HS-27A (cell line): ENCODE measurements at regions not wholly inside any gene's neighbourhood (a gene's known extent, or its start where the extent isn't known, plus 50 kb on each side); places are given as distances from the start of the nearest gene placed in this dataset.

Experiments
- DNase-seq: peaks from one replicate; pipeline ENCODE4 v3.0.0-alpha.2; 2012; ENCODE audit warnings: low read depth, missing footprints

GRCh38 chr18:74023220-74023619 is 124.4 kb downstream of the FBXO15 start:
- DNase-seq = no peak

- DNase-seq = no peak
Measured at GRCh38 chr18:74019864-74020263, 127.8 kb downstream of the FBXO15 start.

GRCh38 chr18:74013955-74014354 is 133.7 kb downstream of the FBXO15 start:
- DNase-seq = no peak

GRCh38 chr18:74012954-74013630 is 134.5 kb downstream of the FBXO15 start:
- no peak for DNase-seq

GRCh38 chr18:74006143-74006542 is 141.5 kb downstream of the FBXO15 start:
- DNase-seq = no peak

DNA sequence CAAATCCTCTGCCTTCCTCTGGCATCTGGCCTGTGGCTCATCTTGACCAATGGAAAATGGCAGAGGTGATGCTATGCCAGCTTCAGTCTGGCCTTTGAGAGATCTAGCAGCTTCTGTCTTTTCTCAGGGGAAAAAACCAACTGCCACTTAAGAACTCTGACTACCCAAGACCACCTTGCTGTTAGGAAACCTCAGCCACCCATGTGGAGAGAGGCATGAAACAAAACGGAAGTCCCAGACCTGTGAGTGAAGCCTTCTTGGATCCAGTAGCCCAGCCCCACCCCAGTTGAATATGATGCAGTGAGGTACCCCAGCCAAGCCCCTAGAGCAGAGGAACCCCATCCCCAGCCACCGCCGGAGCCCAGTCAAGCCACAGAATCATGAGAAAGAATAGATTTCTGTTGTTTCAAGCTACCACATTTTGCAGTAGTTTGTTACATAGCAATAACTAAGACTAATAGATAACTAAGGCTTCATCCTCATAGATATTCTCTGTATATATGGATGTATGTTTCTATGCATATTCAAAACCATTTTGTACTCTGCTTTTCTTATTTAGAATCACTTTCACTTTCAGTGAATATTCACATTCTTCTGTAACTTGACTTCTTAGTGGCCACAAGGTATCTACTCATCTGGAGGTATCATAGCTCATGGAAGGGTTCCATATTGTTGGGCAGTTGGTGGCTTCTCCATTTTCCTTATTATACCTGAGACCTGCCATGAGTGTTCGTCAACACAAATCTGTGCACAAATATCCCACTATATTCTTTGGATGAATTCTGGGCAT is 142.1 kb downstream of the FBXO15 start:
- DNase-seq = no peak

DNA sequence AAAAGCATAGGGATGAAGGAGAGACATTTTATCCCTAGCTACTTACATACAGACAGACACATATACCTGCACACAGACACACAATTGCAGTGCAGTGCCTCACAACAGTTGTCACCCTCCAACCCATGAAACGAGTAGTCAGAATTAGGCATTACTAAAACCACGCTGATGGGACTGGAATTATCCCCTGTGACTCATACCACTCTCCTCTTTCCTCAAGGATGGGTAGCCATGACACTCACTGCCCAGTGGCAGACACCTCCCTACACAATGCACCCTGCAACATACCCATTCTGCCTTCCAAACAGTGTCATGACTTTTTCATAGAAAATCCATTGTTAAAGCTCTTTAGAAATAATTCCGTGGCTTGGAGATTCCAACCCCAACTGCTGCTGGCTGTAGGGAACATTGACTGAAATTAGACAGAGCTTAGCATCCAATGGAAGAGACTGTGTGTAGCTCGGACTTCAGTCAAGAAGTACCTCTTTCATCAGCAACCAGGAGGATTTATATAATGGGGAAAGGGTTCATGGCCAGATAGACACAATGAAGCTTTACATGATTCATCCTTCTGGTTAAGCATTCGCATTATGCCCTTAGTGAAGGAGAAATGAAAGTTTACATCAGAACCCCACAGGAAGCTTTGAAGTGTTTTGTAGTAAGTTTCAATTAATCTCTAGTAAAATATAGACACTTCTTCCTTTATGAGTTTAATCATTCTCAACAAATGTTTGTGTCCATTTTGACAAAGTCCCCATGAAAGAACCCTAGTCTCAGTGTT is 155.2 kb downstream of the FBXO15 start:
- no peak for DNase-seq

DNA sequence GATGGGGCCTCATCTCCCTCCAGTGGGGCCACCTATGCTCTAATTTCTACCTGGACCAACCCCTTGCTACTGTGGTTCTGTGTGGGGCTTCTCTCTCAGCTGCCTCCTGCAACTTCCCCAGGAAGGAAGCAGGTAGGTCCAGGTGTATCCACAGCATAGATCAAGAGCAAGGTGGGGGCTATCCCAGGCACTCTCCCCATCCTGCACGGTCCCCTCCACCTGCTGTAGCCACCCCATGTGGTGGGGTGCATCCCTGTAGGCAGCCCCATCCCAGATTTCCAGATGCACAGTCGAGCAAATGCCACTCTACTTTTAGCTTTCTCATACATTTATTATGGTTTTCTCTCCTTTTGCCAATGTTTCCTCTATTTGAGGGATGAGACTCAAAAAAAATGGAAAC is 156.1 kb downstream of the FBXO15 start:
- no peak for DNase-seq

DNA sequence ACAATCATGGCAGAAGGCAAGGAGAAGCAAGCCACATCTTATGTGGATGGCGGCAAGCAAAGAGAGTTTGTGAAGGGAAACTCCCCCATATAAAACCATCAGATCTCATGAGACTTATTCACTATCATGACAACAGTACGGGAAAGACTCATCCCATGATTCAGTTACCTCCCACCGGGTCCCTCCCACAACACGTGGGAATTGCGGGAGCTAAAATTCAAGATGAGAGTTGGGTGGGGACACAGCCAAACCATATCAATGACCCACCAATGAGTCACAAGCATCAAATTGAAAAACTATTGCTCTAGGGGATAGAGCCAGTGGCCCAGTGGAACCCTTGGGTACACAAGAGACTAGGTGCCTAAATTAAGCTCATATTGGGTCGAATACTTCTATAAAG is 157.4 kb downstream of the FBXO15 start:
- DNase-seq = no peak

- DNase-seq = no peak
Measured at GRCh38 chr18:73987247-73987980, 160.2 kb downstream of the FBXO15 start.

GRCh38 chr18:73986711-73987110 is 160.9 kb downstream of the FBXO15 start:
- no peak for DNase-seq

DNA sequence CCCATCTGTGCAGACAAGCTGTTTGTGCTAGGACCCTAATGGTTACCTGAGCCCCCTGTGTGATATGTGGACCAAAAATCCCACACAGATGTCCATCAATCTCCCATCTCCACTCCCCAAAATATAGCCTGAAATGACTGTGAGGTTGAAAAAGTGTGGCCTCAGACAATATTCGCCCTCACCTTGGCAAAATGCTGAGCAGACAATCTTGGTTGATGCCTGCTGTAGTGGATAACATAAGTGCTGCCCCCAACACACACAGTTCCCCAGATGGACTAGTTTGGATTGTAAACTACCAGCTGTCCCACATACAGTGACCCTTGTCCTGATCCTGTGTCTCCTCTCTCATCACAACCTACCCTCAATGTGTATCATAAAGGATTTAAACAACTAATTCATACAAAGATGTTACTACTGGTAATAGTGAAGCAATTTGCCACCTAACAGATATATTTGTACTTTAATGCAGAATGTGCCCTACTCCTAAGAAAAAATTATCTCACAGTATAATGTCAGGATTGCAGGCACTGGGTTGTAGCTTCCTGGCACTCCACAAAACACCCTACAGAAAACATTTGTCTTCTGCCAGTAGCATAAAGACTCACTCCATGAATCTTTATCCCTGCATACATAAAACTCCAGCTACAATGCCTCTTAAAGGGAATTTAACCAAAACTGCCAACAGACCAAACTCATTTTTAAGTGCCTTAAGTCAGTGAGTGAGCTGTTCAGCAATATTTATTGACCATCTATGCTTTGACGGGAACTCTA is 161.6 kb downstream of the FBXO15 start:
- no peak for DNase-seq

DNA sequence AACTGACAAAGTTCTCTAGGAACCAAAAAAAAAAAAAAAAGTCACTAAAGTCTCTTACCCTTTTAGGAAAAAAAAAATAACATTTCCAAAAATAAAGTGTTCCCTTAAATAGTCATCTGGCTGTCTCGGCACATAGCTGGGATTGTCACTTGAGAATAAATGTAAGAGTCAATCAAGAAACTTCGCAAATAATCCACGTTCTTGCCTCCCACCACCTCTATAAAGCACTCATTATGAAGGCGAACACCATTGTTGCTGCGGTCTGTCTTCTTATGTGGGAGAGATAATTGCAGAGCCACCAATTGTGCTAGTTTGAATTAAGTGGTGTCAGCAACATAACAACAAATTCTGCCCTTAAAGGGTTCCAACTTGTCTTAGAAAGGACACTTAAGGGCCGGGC is 163.7 kb downstream of the FBXO15 start:
- no peak for DNase-seq

- no peak for DNase-seq
Measured at GRCh38 chr18:73983496-73983895, 164.1 kb downstream of the FBXO15 start.

DNA sequence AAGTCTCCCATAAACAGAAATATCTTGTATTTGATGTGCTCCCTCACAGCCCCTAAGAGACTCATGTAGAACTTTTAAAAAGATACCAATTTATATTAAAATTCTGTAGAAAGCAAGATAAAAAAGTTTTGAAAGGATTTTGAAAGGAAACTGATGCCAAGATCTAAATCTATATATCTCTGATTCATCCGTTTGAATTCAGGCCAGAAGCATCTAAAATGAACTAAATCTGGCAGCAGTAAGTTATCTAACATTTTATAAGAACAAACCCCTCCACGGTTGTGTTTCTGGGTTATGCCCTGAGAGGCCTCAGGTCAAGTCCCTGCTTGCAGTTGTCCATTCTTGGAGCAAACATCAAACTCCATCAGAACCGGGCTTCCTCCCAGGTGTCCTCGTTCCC is 165.8 kb downstream of the FBXO15 start:
- no peak for DNase-seq

DNA sequence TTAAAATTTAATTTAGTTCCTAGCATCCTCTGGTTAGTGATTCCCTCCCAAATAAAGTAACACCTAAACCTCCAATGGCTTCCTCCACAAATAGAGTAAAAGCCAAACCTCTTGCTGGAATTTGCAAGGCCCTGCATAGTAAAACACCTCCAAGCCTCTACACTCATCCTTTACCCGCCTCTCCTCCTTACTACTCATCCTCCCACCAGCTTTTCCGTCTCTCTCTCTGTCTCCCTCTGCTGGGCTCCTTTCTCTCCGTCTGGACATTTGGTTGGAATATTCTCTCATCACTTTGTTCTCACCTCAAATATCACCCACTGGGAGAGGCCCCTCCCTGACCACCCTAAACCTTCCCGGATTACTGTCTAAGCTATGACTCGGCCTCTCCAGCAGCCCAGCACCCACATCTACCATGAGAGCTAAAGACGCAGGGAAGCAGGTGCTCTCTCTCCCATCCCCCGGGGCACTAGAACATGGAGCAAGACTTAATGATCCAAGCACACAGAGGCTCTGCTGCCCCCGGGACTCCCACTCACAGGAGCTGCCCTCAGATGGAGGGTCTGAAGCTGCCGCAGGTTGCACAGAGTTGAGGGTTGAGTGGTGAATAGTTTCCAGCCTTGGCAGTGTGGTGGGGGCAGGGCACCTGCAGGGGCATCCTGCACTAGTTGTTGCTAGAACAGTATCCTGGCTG is 167.2 kb downstream of the FBXO15 start:
- no peak for DNase-seq

- no peak for DNase-seq
Measured at GRCh38 chr18:73979742-73980141, 167.9 kb downstream of the FBXO15 start.

DNA sequence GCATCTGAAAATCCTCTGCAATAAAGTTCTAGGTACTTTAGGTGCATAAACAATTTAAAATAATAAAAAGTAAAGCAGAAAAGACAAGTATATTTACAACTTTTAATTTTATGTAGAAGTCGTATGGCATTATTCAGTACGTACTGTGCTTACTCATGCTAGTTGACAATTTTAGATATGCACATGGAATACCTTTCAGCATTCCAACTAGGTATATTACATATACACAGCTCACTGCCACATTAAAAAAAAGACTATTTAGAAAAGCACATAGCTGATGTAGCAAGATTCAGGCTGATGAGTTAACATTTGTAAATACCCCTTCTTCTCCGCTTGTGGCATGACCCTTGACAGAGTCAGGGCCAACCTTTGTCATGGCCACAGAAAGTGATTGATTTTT is 171.2 kb downstream of the FBXO15 start:
- no peak for DNase-seq

GRCh38 chr18:73975266-73975665 is 172.4 kb downstream of the FBXO15 start:
- DNase-seq = no peak

DNA sequence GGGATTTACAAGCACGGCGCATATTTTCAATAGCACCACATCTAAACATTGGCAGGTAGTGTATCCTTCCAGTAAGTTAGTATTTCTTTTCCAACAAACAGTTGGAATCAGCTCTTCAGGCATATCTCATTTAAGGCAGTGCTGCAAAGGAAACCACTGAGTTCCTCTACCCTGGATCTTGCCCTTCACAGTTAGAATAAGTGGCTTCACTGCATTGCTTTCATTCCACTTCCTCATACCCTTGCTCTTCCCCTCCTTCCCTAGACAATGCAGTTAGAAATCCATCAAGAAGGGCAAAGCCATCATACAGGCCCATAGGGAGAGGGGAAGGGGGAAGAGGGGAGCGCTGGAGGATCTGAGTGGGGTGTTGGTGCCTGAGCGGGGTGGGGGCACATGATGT is 173.7 kb downstream of the FBXO15 start:
- DNase-seq = no peak

- DNase-seq = no peak
Measured at GRCh38 chr18:73966954-73967353, 180.7 kb downstream of the FBXO15 start.
